Upper lobe of left lung (tissue), 6 donors: ENCODE measurements at regions not wholly inside any gene's neighbourhood (a gene's known extent, or its start where the extent isn't known, plus 50 kb on each side); places are given as distances from the start of the nearest gene placed in this dataset.

ENCODE experiments used
- ATAC-seq, 2 donors: fragments of 200-7000 bp; cut with Tn5 transposase; one replicate each; pipeline ENCODE4 v1.9.1; 2022; ENCODE audit warnings: mild to moderate bottlenecking in 2 of 2, moderate library complexity in 2 of 2; ENCODE audit not compliant: low FRiP score in 2 of 2
- DNase-seq, 2 donors: peaks; one replicate each; pipeline ENCODE4 v3.0.0-alpha.2; 2019 to 2020
- H3K27ac ChIP-seq, 4 donors: fragments of 200-600 bp; sonication (generic); one replicate each; pipeline ENCODE4 v1.5.1; 2016 to 2019
- H3K27me3 ChIP-seq, 4 donors: fragments of 200-600 bp; sonication (generic); one replicate each; pipeline ENCODE4 v1.5.1; 2017 to 2019
- H3K36me3 ChIP-seq, 4 donors: fragments of 200-600 bp; sonication (generic); one replicate each; pipeline ENCODE4 v1.5.1; 2016 to 2019
- H3K4me1 ChIP-seq, 4 donors: fragments of 200-600 bp; sonication (generic); one replicate each; pipeline ENCODE4 v1.5.1; 2018 to 2019
- H3K4me3 ChIP-seq, 4 donors: fragments of 200-600 bp; sonication (generic); one replicate each; pipeline ENCODE4 v1.5.1; 2017 to 2019; ENCODE audit warnings: mild to moderate bottlenecking in 2 of 4, moderate library complexity in 1 of 4
- H3K9me3 ChIP-seq, 4 donors: fragments of 200-600 bp; sonication (generic); one replicate each; pipeline ENCODE4 v1.5.1; 2018 to 2019
- CTCF ChIP-seq, 6 experiments: fragments of 450-650 bp in 4 of 6; fragments of 200-600 bp in 2 of 6; sonication (generic) in 2 of 6; IDR thresholded peaks; one replicate each; pipeline ENCODE4 v1.5.1; 2016 to 2019; ENCODE audit warnings: antibody characterized with exemption in 6 of 6
- EP300 ChIP-seq, 4 donors: sonication (generic); formaldehyde crosslinking; IDR thresholded peaks; one replicate each; pipeline ENCODE4 v1.5.1; 2017; ENCODE audit warnings: antibody characterized with exemption in 4 of 4, control low read depth in 2 of 4
- POLR2A ChIP-seq, 4 donors: fragments of 450-650 bp; IDR thresholded peaks; one replicate each; pipeline ENCODE4 v1.5.1; 2016 to 2017; ENCODE audit warnings: antibody characterized with exemption in 4 of 4, mild to moderate bottlenecking in 2 of 4
- POLR2AphosphoS5 ChIP-seq, 2 donors: sonication (generic); formaldehyde crosslinking; IDR thresholded peaks; one replicate each; pipeline ENCODE4 v1.5.1; 2017; ENCODE audit warnings: antibody characterized with exemption in 2 of 2
- WGBS, 2 donors: methylation state at CpG; one replicate each; pipeline ENCODE4 v1.1.5; 2017 to 2018; 5-methylcytosine and 5-hydroxymethylcytosine counted together
- donor health status: DM: no; HTN: no; CAD: no; lungs with moderate emphysema.
- donor health status: DM: no; HTN: yes; CAD: no; lungs with severe emphysema.

- WGBS, 2 donors, result 37 to 38% methylated on average over 25 to 32 of the region's 34 CpGs
- TF ChIP-seq POLR2AphosphoS5 (IDR thresholded peaks at IDR 0.05) (no peak), EP300 (IDR thresholded peaks at IDR 0.05) (no peak), POLR2A (IDR thresholded peaks at IDR 0.05) (no peak), CTCF (IDR thresholded peaks at IDR 0.05) (no peak)
- no peaks in the 10 kb centered on the region for H3K36me3 ChIP-seq
- H3K9me3 ChIP-seq, result no peaks in the 10 kb centered on the region
- DNase-seq (peak in 1 of 2 donors; percentile 75), ATAC-seq (no peak)
- H3K4me3 ChIP-seq, result peak overlapping the region in 2 of 4 donors; percentile 59 to 79
- no peaks in the 10 kb centered on the region for H3K27me3 ChIP-seq
- H3K4me1 ChIP-seq, result peaks cover 6 to 21% (median 12%) of the 10 kb centered on the region in 4 donors
- H3K27ac ChIP-seq, result peak overlapping the region in 2 of 4 donors; percentile 88 to 94
Observed at GRCh38 chr4:1578251-1578773, 105.8 kb downstream of the FAM53A start.

- peak in 1 of 2 donors; percentile 70 for DNase-seq
- Histone ChIP-seq H3K27ac (no peak overlapping the region), H3K9me3 (no peaks in the 10 kb centered on the region), H3K36me3 (no peaks in the 10 kb centered on the region), H3K27me3 (no peaks in the 10 kb centered on the region), H3K4me1 (peaks cover 6 to 21% (median 12%) of the 10 kb centered on the region in 4 donors), H3K4me3 (no peak overlapping the region)
- ATAC-seq, result no peak
- 68 to 72% methylated on average over 9 to 10 of the region's 17 CpGs for WGBS, 2 donors
- TF ChIP-seq POLR2AphosphoS5 (IDR thresholded peaks at IDR 0.05) (no peak), EP300 (IDR thresholded peaks at IDR 0.05) (no peak), CTCF (IDR thresholded peaks at IDR 0.05) (no peak), POLR2A (IDR thresholded peaks at IDR 0.05) (no peak)
Observed at GRCh38 chr4:1577822-1578217, 106.3 kb downstream of the FAM53A start.

GRCh38 chr4:1576961-1577821, 106.9 kb downstream of the FAM53A start:
- DNase-seq (peak in 1 of 2 donors; percentile 80), ATAC-seq (no peak)
- no peaks in the 10 kb centered on the region for H3K27me3 ChIP-seq
- TF ChIP-seq POLR2AphosphoS5 (IDR thresholded peaks at IDR 0.05), result no peak
- TF ChIP-seq POLR2A (IDR thresholded peaks at IDR 0.05), result no peak
- no peak for TF ChIP-seq EP300 (IDR thresholded peaks at IDR 0.05)
- no peak for TF ChIP-seq CTCF (IDR thresholded peaks at IDR 0.05)
- no peak overlapping the region for H3K4me3 ChIP-seq
- peaks cover 6 to 21% (median 12%) of the 10 kb centered on the region in 4 donors for H3K4me1 ChIP-seq
- H3K36me3 ChIP-seq, result no peaks in the 10 kb centered on the region
- 86 to 88% methylated on average over 15 to 27 of the region's 30 CpGs for WGBS, 2 donors
- H3K27ac ChIP-seq, result no peak overlapping the region
- no peaks in the 10 kb centered on the region for H3K9me3 ChIP-seq

- no peaks in the 10 kb centered on the region for H3K27me3 ChIP-seq
- no peak overlapping the region for H3K4me3 ChIP-seq
- ATAC-seq (no peak), DNase-seq (peak in 1 of 2 donors; percentile 78)
- 90 to 94% methylated on average over 28 to 32 of the region's 32 CpGs for WGBS, 2 donors
- no peaks in the 10 kb centered on the region for H3K9me3 ChIP-seq
- no peaks in the 10 kb centered on the region for H3K36me3 ChIP-seq
- no peak overlapping the region for H3K27ac ChIP-seq
- TF ChIP-seq POLR2AphosphoS5 (IDR thresholded peaks at IDR 0.05) (no peak), EP300 (IDR thresholded peaks at IDR 0.05) (no peak), POLR2A (IDR thresholded peaks at IDR 0.05) (no peak), CTCF (IDR thresholded peaks at IDR 0.05) (no peak)
- peaks cover 6 to 21% (median 12%) of the 10 kb centered on the region in 4 donors for H3K4me1 ChIP-seq
Observed at GRCh38 chr4:1576304-1576960, 107.7 kb downstream of the FAM53A start.
